KMS-11 (cell line): ENCODE measurements at regions not wholly inside any gene's neighbourhood (a gene's known extent, or its start where the extent isn't known, plus 50 kb on each side); places are given as distances from the start of the nearest gene placed in this dataset.

ENCODE experiments used
- H2AFZ ChIP-seq: fragments of 200-600 bp; sonication (generic); 2 replicates; pipeline ENCODE4 v1.6.1; 2016; ENCODE audit warnings: antibody characterized with exemption, mixed run types, low read depth
- H3K27ac ChIP-seq: fragments of 200-600 bp; sonication (generic); 2 replicates; pipeline ENCODE4 v1.6.1; 2016; ENCODE audit warnings: mild to moderate bottlenecking, mixed run types
- H3K27me3 ChIP-seq: fragments of 200-600 bp; sonication (generic); 2 replicates; pipeline ENCODE4 v1.6.1; 2017; ENCODE audit warnings: mild to moderate bottlenecking, low read depth, mixed run types, moderate library complexity; ENCODE audit not compliant: insufficient read depth
- H3K36me3 ChIP-seq: fragments of 200-600 bp; sonication (generic); 2 replicates; pipeline ENCODE4 v1.6.1; 2017; ENCODE audit warnings: mild to moderate bottlenecking, mixed run types; ENCODE audit not compliant: insufficient read depth
- H3K4me1 ChIP-seq: fragments of 200-600 bp; sonication (generic); 2 replicates; pipeline ENCODE4 v1.6.1; 2016; ENCODE audit warnings: mild to moderate bottlenecking, low read depth, mixed run types; ENCODE audit not compliant: poor library complexity, severe bottlenecking
- H3K4me2 ChIP-seq: fragments of 200-600 bp; sonication (generic); 2 replicates; pipeline ENCODE4 v1.7.0; 2016; ENCODE audit warnings: mild to moderate bottlenecking, mixed run types
- H3K4me3 ChIP-seq: fragments of 200-600 bp; sonication (generic); IDR thresholded peaks from 2 replicates; pipeline ENCODE4 v1.6.1; 2017; ENCODE audit warnings: low read depth, low read length, mixed read lengths; ENCODE audit not compliant: insufficient read depth
- H3K79me2 ChIP-seq: fragments of 200-600 bp; sonication (generic); 2 replicates; pipeline ENCODE4 v1.6.1; 2016; ENCODE audit warnings: low read depth, mixed run types; ENCODE audit not compliant: insufficient read depth
- H3K9ac ChIP-seq: fragments of 200-600 bp; sonication (generic); 2 replicates; pipeline ENCODE4 v1.6.1; 2016; ENCODE audit warnings: mild to moderate bottlenecking, mixed run types
- H4K20me1 ChIP-seq: fragments of 200-600 bp; sonication (generic); 2 replicates; pipeline ENCODE4 v1.6.1; 2016; ENCODE audit warnings: mild to moderate bottlenecking, mixed run types; ENCODE audit not compliant: insufficient read depth
- CTCF ChIP-seq: fragments of 200-600 bp; sonication (generic); conservative IDR thresholded peaks from 2 replicates; pipeline ENCODE4 v1.6.1; 2017; ENCODE audit warnings: low read depth, mild to moderate bottlenecking, antibody characterized with exemption, low read length, moderate library complexity, mixed read lengths

- H2AFZ ChIP-seq = no peak overlapping the region
- no peak overlapping the region for H3K27ac ChIP-seq
- H3K36me3 ChIP-seq = no peaks in the 10 kb centered on the region
- H3K4me1 ChIP-seq = no peaks in the 10 kb centered on the region
- no peaks in the 10 kb centered on the region for H3K27me3 ChIP-seq
- TF ChIP-seq CTCF = no peak
- no peak overlapping the region for H3K9ac ChIP-seq
- no peaks in the 10 kb centered on the region for H4K20me1 ChIP-seq
- no peak overlapping the region for H3K4me3 ChIP-seq
- H3K79me2 ChIP-seq = no peaks in the 10 kb centered on the region
- no peak overlapping the region for H3K4me2 ChIP-seq
These were observed 138.9 kb downstream of the NOC3L start for GRCh38 chr10:94223702-94224370.

GRCh38 chr10:94224656-94225055 is 138.1 kb downstream of the NOC3L start:
- TF ChIP-seq CTCF = no peak
- no peaks in the 10 kb centered on the region for H4K20me1 ChIP-seq
- H3K27ac ChIP-seq = no peak overlapping the region
- no peak overlapping the region for H2AFZ ChIP-seq
- H3K4me1 ChIP-seq = no peaks in the 10 kb centered on the region
- H3K4me2 ChIP-seq = no peak overlapping the region
- no peaks in the 10 kb centered on the region for H3K79me2 ChIP-seq
- no peaks in the 10 kb centered on the region for H3K27me3 ChIP-seq
- no peak overlapping the region for H3K4me3 ChIP-seq
- no peaks in the 10 kb centered on the region for H3K36me3 ChIP-seq
- H3K9ac ChIP-seq = no peak overlapping the region

- Histone ChIP-seq H2AFZ (no peak overlapping the region), H3K4me1 (no peaks in the 10 kb centered on the region), H3K9ac (no peak overlapping the region), H4K20me1 (no peaks in the 10 kb centered on the region), H3K27ac (no peak overlapping the region), H3K4me3 (no peak overlapping the region), H3K27me3 (no peaks in the 10 kb centered on the region), H3K79me2 (no peaks in the 10 kb centered on the region), H3K4me2 (no peak overlapping the region), H3K36me3 (no peaks in the 10 kb centered on the region)
- TF ChIP-seq CTCF = no peak
These were observed 137.2 kb downstream of the NOC3L start for GRCh38 chr10:94225589-94225988.

- Histone ChIP-seq H3K4me3 (no peak overlapping the region), H3K79me2 (no peaks in the 10 kb centered on the region), H3K4me1 (peaks cover 7% of the 10 kb centered on the region), H4K20me1 (no peaks in the 10 kb centered on the region), H3K36me3 (no peaks in the 10 kb centered on the region), H3K27ac (no peak overlapping the region), H2AFZ (no peak overlapping the region), H3K9ac (no peak overlapping the region), H3K27me3 (no peaks in the 10 kb centered on the region), H3K4me2 (no peak overlapping the region)
- TF ChIP-seq CTCF = no peak
These were observed 132.5 kb downstream of the NOC3L start for GRCh38 chr10:94230134-94230785.
